GM21723 (cell line): ENCODE measurements at regions not wholly inside any gene's neighbourhood (a gene's known extent, or its start where the extent isn't known, plus 50 kb on each side); places are given as distances from the start of the nearest gene placed in this dataset.
"Not testable (repeated sequence)": the region's sequence is repeated elsewhere in the genome, so short reads cannot be mapped to it uniquely, and the experiment has no call there.

ENCODE experiments used
- ATAC-seq: cut with Tn5 transposase; IDR thresholded peaks from one replicate; pipeline ENCODE4 v1.9.1; 2021; ENCODE audit warnings: mild to moderate bottlenecking, moderate library complexity; ENCODE audit not compliant: unreplicated experiment

GRCh38 chr4:152072906-152073305 is 312.1 kb upstream of the GATB start:
- no peak for ATAC-seq

GRCh38 chr4:152072001-152072485 is 311.2 kb upstream of the GATB start:
- no peak for ATAC-seq

GRCh38 chr4:152070854-152071253 is 310.0 kb upstream of the GATB start:
- ATAC-seq = no peak

- ATAC-seq = no peak
Observed at GRCh38 chr4:152068866-152069265, 308.1 kb upstream of the GATB start.

- no peak for ATAC-seq
Observed at GRCh38 chr4:152065545-152065944, 304.7 kb upstream of the GATB start.

GRCh38 chr4:152064753-152065152 is 303.9 kb upstream of the GATB start:
- ATAC-seq = no peak

- ATAC-seq = no peak
Observed at GRCh38 chr4:152064282-152064681, 303.5 kb upstream of the GATB start.

- ATAC-seq = no peak
Observed at GRCh38 chr4:152063621-152064240, 302.9 kb upstream of the GATB start.

- no peak for ATAC-seq
Observed at GRCh38 chr4:152062936-152063620, 302.3 kb upstream of the GATB start.

- ATAC-seq = no peak
Observed at GRCh38 chr4:152054731-152055130, 293.9 kb upstream of the GATB start.

- ATAC-seq = peak; percentile 47
Observed at GRCh38 chr4:152052451-152053057, 291.7 kb upstream of the GATB start.

GRCh38 chr4:152051332-152051731 is 290.5 kb upstream of the GATB start:
- not testable (repeated sequence) for ATAC-seq

- ATAC-seq = no peak
Observed at GRCh38 chr4:152050106-152050505, 289.3 kb upstream of the GATB start.

- no peak for ATAC-seq
Observed at GRCh38 chr4:152047451-152047850, 286.6 kb upstream of the GATB start.

GRCh38 chr4:152045807-152046571 is 285.2 kb upstream of the GATB start:
- peak; percentile 62 for ATAC-seq

GRCh38 chr4:152045449-152045806 is 284.6 kb upstream of the GATB start:
- ATAC-seq = peak; percentile 48

GRCh38 chr4:152044331-152045036 is 283.7 kb upstream of the GATB start:
- ATAC-seq = no peak

- no peak for ATAC-seq
Observed at GRCh38 chr4:152041295-152041694, 280.5 kb upstream of the GATB start.

GRCh38 chr4:152039691-152040090 is 278.9 kb upstream of the GATB start:
- ATAC-seq = no peak

- ATAC-seq = no peak
Observed at GRCh38 chr4:152039023-152039481, 278.2 kb upstream of the GATB start.

- no peak for ATAC-seq
Observed at GRCh38 chr4:152038238-152038637, 277.4 kb upstream of the GATB start.
